Common myeloid progenitor, CD34-positive (primary cell): ENCODE measurements at regions not wholly inside any gene's neighbourhood (a gene's known extent, or its start where the extent isn't known, plus 50 kb on each side); places are given as distances from the start of the nearest gene placed in this dataset.

Source experiments
- CTCF ChIA-PET: fragments of 350-600 bp; sonication (Branson Sonifier 250); formaldehyde crosslinking; loops from one replicate; lab custom pipeline; 2021; ENCODE audit warnings: antibody characterized with exemption; lab: Charles Lee
- POLR2A ChIA-PET: fragments of 350-600 bp; sonication (Branson Sonifier 250); formaldehyde crosslinking; loops from one replicate; lab custom pipeline; 2021; ENCODE audit warnings: antibody characterized with exemption; lab: Charles Lee
- DNase-seq, 3 donors: peaks; one replicate each; pipeline versions ENCODE4 v3.0.0 to v3.0.0-alpha.2; 2013
- H3K27ac ChIP-seq, 2 experiments: 1 replicate in 1 of 2; 2 replicates in 1 of 2; pipeline ENCODE4 v1.7.0; 2013; ENCODE audit warnings: inconsistent platforms in 2 of 2, low read length in 2 of 2, mild to moderate bottlenecking in 2 of 2, low read depth in 1 of 2, moderate library complexity in 1 of 2; ENCODE audit not compliant: severe bottlenecking in 2 of 2, insufficient read depth in 1 of 2, poor library complexity in 1 of 2
- H3K27me3 ChIP-seq, 5 experiments: replicated peaks in 2 of 5; 1 replicate in 3 of 5; 2 replicates in 2 of 5; pipeline versions ENCODE4 v1.6.1 to v1.7.0; 2013; ENCODE audit warnings: low read length in 4 of 5, mild to moderate bottlenecking in 2 of 5, moderate library complexity in 2 of 5, inconsistent platforms in 1 of 5; ENCODE audit not compliant: insufficient read depth in 5 of 5, control insufficient read depth in 4 of 5
- H3K36me3 ChIP-seq, 4 experiments: 1 replicate in 2 of 4; 2 replicates in 2 of 4; pipeline versions ENCODE4 v1.6.1 to v1.7.0; 2013; ENCODE audit warnings: low read length in 3 of 4, control low read depth in 1 of 4, mild to moderate bottlenecking in 1 of 4; ENCODE audit not compliant: control insufficient read depth in 4 of 4, insufficient read depth in 4 of 4
- H3K4me1 ChIP-seq, 4 experiments: 1 replicate in 3 of 4; 2 replicates in 1 of 4; pipeline versions ENCODE4 v1.6.1 to v1.7.1; 2013; ENCODE audit warnings: low read length in 3 of 4, mild to moderate bottlenecking in 3 of 4, control low read depth in 1 of 4, inconsistent platforms in 1 of 4, moderate library complexity in 1 of 4; ENCODE audit not compliant: control insufficient read depth in 4 of 4, insufficient read depth in 4 of 4; ENCODE audit errors: control extremely low read depth in 1 of 4
- H3K4me3 ChIP-seq, 7 experiments: 1 replicate in 4 of 7; 2 replicates in 3 of 7; pipeline versions ENCODE4 v1.5.1 to v1.7.0; 2013; ENCODE audit warnings: mild to moderate bottlenecking in 7 of 7, low read length in 6 of 7, moderate library complexity in 6 of 7, inconsistent platforms in 2 of 7, low read depth in 2 of 7, control low read depth in 1 of 7; ENCODE audit not compliant: insufficient read depth in 4 of 7, control insufficient read depth in 1 of 7; ENCODE audit errors: extremely low read depth in 1 of 7
- H3K9me3 ChIP-seq, 5 experiments: 1 replicate in 4 of 5; 2 replicates in 1 of 5; pipeline versions ENCODE4 v1.6.1 to v1.7.1; 2013; ENCODE audit warnings: low read length in 4 of 5, mild to moderate bottlenecking in 2 of 5, inconsistent platforms in 1 of 5, low read depth in 1 of 5, moderate library complexity in 1 of 5; ENCODE audit not compliant: control insufficient read depth in 4 of 5, insufficient read depth in 2 of 5; ENCODE audit errors: control extremely low read depth in 1 of 5
- WGBS: methylation state at CpG from one replicate; pipeline ENCODE4 v1.1.5; 2013; ENCODE audit not compliant: insufficient coverage; 5-methylcytosine and 5-hydroxymethylcytosine counted together

DNA sequence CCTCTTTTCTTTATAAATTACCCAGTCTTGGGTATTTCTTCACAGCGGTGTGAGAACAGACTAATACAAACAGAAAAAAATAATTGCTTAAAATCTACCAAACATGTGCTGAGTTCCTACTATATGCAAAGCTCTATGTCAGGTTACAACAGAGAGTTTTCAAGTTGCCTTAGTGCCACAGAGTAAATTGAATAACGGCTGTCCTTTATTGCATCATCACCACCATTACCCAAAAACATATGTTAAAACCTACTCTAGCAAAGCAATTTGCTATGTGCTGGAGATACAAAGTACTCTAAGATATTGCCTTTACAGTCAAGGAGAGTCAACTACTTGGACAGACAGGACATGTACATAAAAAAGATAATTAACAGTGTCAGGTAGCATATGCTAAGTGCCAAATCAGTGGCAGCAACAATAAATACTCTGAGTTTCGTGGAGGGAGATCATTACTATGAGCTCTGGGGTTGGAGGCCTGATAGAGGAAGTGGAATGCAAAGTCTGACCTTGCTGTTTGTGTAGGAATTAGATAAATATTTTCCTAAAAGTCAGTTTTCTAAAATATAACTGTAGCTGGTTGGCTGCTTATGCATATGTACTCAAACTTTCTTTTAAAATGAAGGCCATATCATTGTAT, 1058.7 kb upstream of the WWC1 start:
- no peaks in the 10 kb centered on the region for H3K36me3 ChIP-seq
- no peak for DNase-seq
- ChIA-PET CTCF (no interaction called here), POLR2A (no interaction called here)
- H3K9me3 ChIP-seq: peaks cover 0 to 13% (median 8%) of the 10 kb centered on the region in 5 experiments
- no peak overlapping the region for H3K4me3 ChIP-seq
- WGBS: 50% methylated on average over 1 of the region's 3 CpGs
- H3K27ac ChIP-seq: no peak overlapping the region
- H3K4me1 ChIP-seq: no peaks in the 10 kb centered on the region
- no peaks in the 10 kb centered on the region for H3K27me3 ChIP-seq

DNA sequence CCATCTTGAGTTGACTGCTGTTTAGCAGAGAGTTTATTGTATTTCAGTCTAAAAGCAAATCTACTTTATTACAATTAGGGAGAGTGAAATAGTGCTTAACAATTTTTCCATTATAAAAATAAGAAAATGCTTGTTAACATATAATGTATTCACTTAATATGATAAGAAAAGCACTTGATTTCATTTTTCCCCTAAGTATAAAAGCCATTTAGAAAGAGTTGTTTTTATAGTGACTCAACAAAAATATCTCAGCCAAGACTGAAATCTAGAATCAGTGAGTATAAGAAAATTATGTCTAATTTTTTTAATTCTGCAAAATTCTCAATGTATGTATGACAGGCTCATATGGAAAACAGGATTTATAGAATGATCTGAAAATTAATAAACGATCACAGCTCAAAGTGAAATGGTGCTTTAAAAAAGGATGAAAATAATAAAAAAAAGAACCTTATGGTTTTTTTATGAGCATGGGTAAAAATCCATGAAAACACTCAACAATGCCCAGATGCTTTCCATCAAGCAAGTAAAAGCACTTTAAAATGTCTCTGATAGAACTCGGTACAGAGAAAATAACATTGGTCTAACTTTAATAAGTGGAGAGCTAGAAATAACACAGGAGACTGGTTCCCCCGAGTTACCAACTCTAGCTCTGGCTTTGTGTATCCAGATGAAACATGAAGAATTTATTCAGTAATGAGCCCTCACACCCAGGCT, 1057.8 kb upstream of the WWC1 start:
- no peak overlapping the region for H3K4me3 ChIP-seq
- H3K9me3 ChIP-seq: peaks cover 0 to 10% (median 8%) of the 10 kb centered on the region in 5 experiments
- no peaks in the 10 kb centered on the region for H3K36me3 ChIP-seq
- CTCF ChIA-PET: no interaction called here
- H3K27ac ChIP-seq: no peak overlapping the region
- no peaks in the 10 kb centered on the region for H3K4me1 ChIP-seq
- H3K27me3 ChIP-seq: no peaks in the 10 kb centered on the region
- WGBS: 100% methylated on average over 1 of the region's 3 CpGs
- no peak for DNase-seq
- POLR2A ChIA-PET: no interaction called here

DNA sequence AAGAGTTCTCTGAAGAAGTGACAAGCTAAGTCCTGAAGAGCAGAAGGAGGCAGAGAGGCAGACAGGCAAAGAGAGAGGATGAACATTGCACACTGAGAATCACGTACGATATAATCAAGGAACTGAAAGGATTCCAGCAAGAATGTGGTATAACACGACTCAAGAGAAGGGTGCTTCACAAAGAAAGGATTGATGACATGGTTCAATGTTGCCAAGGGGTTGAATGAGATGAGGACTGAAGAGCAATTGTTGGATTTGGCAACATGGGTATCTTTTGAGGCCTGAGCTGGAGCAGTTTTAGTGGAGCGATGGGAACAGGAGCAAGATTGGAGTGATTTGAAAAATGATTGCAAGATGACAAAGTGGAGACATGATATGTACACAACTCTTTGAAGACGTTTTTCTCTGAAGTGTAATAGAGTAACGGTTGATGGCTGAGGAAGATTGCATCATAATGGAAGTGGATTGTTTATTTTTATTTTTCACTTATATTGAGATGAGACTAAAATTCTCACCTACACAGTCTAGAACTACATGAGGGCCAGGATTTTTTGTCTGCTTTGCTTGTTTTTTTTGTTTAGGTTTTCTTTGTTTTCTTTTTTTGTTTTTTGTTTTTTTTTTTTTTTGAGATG, 1049.9 kb upstream of the WWC1 start:
- Histone ChIP-seq H3K27ac (no peak overlapping the region), H3K36me3 (no peaks in the 10 kb centered on the region), H3K4me1 (no peaks in the 10 kb centered on the region), H3K27me3 (no peaks in the 10 kb centered on the region), H3K4me3 (no peak overlapping the region), H3K9me3 (no peaks in the 10 kb centered on the region)
- WGBS: 98% methylated on average over 4 of the region's 6 CpGs
- ChIA-PET POLR2A (interaction anchor here (0.6 kb wide), 1 partner anchor 628 kb away, joined by 3 read pairs; no protein-coding TSS in a partner anchor), CTCF (no interaction called here)
- DNase-seq: no peak

- Histone ChIP-seq H3K36me3 (no peaks in the 10 kb centered on the region), H3K4me1 (no peaks in the 10 kb centered on the region), H3K27me3 (no peaks in the 10 kb centered on the region), H3K27ac (no peak overlapping the region), H3K9me3 (no peaks in the 10 kb centered on the region), H3K4me3 (no peak overlapping the region)
- ChIA-PET POLR2A (no interaction called here), CTCF (no interaction called here)
- DNase-seq: no peak
- 97% methylated on average over 3 of the region's 4 CpGs for WGBS
These were observed 1048.7 kb upstream of the WWC1 start for GRCh38 chr5:167242701-167243100.

GRCh38 chr5:167243463-167243862, 1048.0 kb upstream of the WWC1 start:
- no peaks in the 10 kb centered on the region for H3K4me1 ChIP-seq
- no peaks in the 10 kb centered on the region for H3K27me3 ChIP-seq
- ChIA-PET POLR2A (no interaction called here), CTCF (no interaction called here)
- WGBS: 81% methylated on average over 2 of the region's 2 CpGs
- DNase-seq: no peak
- H3K9me3 ChIP-seq: no peaks in the 10 kb centered on the region
- H3K4me3 ChIP-seq: no peak overlapping the region
- no peaks in the 10 kb centered on the region for H3K36me3 ChIP-seq
- no peak overlapping the region for H3K27ac ChIP-seq

DNA sequence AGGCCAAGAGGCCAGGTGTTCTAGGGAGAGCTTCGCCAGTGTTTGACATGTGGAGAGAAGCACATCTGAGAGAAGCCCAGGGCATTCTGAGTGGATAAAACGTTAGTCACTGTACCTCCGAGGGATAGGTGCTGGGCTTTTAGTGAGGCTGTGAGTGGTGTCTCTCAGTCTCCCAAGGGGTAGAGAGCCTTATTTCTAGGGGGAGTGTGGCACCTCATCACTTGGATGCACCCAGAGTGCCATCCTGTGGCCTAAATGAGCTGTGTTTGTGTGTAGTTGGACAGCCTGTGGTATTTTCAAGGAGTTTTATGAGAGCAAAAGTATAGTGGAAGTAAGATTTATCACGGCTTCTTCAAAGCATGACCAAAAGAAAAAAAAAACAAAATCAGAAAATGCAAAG, 1046.9 kb upstream of the WWC1 start:
- ChIA-PET POLR2A (no interaction called here), CTCF (interaction anchor here (0.7 kb wide), 1 partner anchor 10 kb away, joined by 3 read pairs; no protein-coding TSS in a partner anchor)
- DNase-seq: peak in 1 of 3 donors; percentile 1
- Histone ChIP-seq H3K36me3 (no peaks in the 10 kb centered on the region), H3K27me3 (no peaks in the 10 kb centered on the region), H3K27ac (no peak overlapping the region), H3K9me3 (no peaks in the 10 kb centered on the region), H3K4me1 (no peaks in the 10 kb centered on the region), H3K4me3 (no peak overlapping the region)
- WGBS: 24% methylated on average over 2 of the region's 4 CpGs

DNA sequence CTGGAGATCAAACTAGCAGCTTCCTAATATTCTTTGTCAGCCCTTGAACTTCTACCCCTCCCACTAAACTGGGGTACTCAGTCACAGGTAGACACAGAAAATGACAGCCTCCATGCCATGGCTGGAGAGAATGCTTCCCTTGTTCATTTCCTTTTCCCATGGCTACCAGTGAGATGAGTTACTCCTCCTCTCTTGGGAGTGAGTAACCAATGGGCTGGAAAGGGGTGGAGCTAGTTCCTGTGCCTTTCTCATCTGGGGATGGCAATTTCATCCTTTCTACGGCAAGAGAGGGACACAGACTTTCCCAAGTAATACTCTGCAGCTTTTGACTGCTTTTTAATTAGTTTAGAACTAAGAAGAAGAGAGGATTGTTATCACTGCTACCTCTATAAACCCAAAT, 1045.6 kb upstream of the WWC1 start:
- Histone ChIP-seq H3K27me3 (no peaks in the 10 kb centered on the region), H3K4me3 (no peak overlapping the region), H3K4me1 (no peaks in the 10 kb centered on the region), H3K36me3 (no peaks in the 10 kb centered on the region), H3K27ac (no peak overlapping the region), H3K9me3 (no peaks in the 10 kb centered on the region)
- no CpG with 5 or more reads among the region's 1 CpG for WGBS
- DNase-seq: no peak
- POLR2A ChIA-PET: no interaction called here
- CTCF ChIA-PET: no interaction called here
